GM18870 (cell line): ENCODE measurements at regions not wholly inside any gene's neighbourhood (a gene's known extent, or its start where the extent isn't known, plus 50 kb on each side); places are given as distances from the start of the nearest gene placed in this dataset.
"Not testable (repeated sequence)": the region's sequence is repeated elsewhere in the genome, so short reads cannot be mapped to it uniquely, and the experiment has no call there.

Experiments
- ATAC-seq: cut with Tn5 transposase; IDR thresholded peaks from one replicate; pipeline ENCODE4 v1.9.1; 2021; ENCODE audit warnings: moderate library complexity; ENCODE audit not compliant: unreplicated experiment

GRCh38 chr16:61195006-61195405, 841.2 kb downstream of the CDH8 start:
- no peak for ATAC-seq

GRCh38 chr16:61194573-61194972, 841.7 kb downstream of the CDH8 start:
- ATAC-seq: no peak

DNA sequence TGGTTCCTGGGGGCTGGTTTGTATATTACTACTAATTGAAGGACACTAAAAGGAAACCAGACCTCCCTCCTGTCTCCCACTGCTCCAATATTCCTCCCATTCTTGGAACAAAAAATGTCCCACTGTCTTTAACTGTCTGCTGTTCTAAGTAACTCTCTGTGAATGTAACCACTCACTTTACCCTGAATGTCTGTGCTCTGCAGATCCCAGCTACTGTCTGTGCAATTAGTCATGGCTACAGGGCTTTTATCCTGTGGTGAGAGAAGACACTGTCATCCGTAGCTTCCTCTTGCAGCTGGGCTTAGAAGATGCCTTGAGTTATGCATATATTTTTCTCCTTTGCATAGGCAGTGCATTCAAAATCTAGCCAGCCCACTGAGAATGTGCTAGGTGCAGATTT, 853.8 kb downstream of the CDH8 start:
- ATAC-seq: no peak

GRCh38 chr16:61181982-61182381, 854.3 kb downstream of the CDH8 start:
- ATAC-seq: no peak

GRCh38 chr16:61179561-61179960, 856.7 kb downstream of the CDH8 start:
- ATAC-seq: no peak

- ATAC-seq: no peak
Measured at GRCh38 chr16:61165797-61166196, 870.4 kb downstream of the CDH8 start.

DNA sequence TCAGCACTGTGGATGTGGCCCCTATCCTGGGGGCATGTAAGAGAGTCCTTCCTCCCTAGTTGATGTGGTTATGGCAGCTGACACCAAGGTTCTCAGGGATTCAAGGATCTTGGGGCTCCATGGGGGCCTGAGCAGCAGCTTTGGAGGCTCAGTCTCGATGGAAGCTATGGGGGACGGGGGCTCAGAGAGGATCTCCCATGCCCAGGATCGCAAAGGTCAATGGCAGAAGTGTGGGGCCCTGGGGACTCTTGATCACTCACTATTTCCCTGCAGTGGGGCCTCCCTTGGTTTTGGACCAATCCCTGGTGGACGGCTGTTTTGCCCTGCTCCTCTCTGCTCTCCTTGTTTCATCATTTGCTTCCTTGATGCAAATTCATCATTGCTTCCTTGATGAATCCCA, 885.9 kb downstream of the CDH8 start:
- no peak for ATAC-seq

- ATAC-seq: no peak
Measured at GRCh38 chr16:61149709-61150108, 886.5 kb downstream of the CDH8 start.

GRCh38 chr16:61148930-61149329, 887.3 kb downstream of the CDH8 start:
- ATAC-seq: no peak

- no peak for ATAC-seq
Measured at GRCh38 chr16:61146429-61146828, 889.8 kb downstream of the CDH8 start.

- no peak for ATAC-seq
Measured at GRCh38 chr16:61131447-61131846, 904.8 kb downstream of the CDH8 start.

DNA sequence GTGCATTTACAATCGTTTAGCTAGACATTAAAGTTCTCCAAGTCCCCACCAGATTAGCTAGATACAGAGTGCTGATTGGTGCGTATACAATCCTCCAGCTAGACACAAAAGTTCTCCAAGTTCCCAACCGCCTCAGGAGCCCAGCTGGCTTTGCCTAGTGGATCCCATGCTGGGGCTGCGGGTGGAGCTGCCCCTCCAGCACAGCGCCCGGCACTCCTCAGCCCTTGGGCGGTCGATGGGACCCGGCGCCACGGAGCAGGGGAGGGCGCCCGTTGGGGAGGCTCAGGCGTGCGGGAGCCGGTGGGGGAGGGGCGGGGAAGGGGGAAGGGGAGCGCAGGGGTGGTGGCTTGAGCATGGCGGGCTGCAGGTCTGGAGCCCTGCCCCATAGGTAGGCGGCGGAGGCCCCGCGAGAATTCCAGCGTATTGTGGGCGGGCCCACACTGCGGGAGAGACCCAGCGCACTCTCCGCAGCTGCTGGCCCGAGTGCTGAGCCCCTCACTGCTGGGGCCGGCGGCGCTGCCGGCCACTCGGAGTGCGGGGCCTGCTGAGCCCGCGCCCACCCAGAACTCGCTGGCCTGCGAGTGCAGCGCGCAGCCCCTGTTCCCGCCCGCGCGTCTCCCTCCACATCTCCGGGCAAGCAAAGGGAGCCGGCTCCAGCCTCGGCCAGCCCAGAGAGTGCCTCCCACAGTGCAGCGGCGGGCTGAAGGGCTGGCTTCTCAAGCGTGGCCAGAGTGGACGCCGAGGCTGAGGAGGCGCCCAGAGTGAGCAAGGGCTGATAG, 907.5 kb downstream of the CDH8 start:
- no peak for ATAC-seq

- ATAC-seq: no peak
Measured at GRCh38 chr16:61105544-61105943, 930.7 kb downstream of the CDH8 start.

DNA sequence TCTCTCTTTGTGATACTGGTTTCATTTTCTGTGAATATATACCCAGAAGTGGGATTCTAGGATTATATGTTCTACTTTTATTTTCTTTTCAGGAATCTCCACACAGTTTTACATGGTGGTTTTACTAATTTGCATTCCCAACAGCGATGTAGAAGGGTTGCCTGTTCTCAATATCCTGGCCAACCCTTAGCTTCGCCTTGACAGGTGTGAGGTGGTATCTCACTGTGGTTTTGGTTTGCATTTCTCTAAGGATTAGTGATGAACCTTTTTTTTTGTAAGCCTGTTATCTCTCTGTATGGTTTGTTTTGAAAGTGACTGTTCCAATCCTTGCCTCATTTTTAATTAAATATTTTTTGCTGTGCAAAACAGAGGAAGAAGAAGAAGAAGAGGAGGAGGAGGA, 937.7 kb downstream of the CDH8 start:
- no peak for ATAC-seq

GRCh38 chr16:61091300-61091699, 944.9 kb downstream of the CDH8 start:
- not testable (repeated sequence) for ATAC-seq

- ATAC-seq: no peak
Measured at GRCh38 chr16:61083711-61084110, 952.5 kb downstream of the CDH8 start.

GRCh38 chr16:61074324-61074723, 961.9 kb downstream of the CDH8 start:
- no peak for ATAC-seq

- no peak for ATAC-seq
Measured at GRCh38 chr16:61057635-61058034, 978.6 kb downstream of the CDH8 start.

DNA sequence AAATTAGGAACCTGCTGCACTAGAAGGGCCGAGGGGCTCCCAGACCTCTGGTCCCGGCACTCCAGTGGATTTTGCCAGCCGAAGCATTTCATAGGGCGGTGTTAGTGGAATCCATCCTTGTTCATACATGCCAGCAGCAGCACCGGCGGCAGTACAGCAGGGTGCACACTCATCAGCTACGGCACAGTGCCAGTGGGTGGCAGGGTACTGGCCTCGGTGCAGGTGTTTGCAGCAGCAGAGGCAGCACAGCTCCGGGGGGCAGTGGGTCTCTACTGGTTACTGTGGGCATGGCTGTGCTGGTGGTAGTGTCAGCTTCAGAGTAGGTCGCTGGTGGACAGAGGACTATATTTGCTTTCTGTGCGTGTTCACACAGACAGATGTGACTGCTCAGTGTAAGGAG, 985.7 kb downstream of the CDH8 start:
- no peak for ATAC-seq

DNA sequence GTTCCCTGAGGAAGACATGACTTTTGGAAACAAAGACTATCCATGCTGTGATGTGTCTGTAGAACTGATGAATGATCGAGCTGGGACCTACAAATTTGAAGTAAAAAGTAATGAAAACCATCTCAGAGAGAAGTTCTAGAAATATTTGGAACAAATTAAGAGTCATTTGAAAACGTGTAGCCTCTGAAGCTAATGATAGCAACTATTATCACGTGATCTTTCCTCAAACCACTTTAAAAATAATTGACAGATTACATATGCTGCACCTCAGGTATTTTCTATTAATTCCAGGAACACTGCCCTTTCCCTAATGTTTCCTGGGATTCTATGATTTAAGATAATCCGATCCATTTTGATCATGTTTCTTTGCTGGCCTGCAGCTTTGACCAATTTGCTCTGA, 990.3 kb downstream of the CDH8 start:
- no peak for ATAC-seq

- ATAC-seq: no peak
Measured at GRCh38 chr16:61042737-61043136, 993.5 kb downstream of the CDH8 start.

DNA sequence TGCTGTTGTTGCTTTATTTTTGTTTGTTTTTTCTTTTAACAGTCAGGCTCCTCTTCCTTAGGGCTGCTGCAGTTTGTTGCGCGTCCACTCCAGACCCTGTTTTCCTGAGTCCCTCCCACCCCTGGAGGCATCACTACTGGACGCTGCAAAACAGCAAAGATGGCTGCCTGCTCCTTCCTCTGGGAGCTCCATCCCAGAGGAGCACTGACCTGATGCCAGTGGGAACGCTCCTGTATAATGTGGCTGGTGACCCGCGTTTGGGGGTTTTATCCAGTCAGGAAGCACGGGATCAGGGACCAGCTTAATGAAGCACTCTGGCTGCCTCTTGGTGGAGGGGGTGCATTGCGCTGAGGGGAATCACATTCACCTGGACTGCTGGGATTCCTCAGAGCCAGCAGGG, 1005.6 kb downstream of the CDH8 start:
- ATAC-seq: no peak
